ENCODE measurements at regions not wholly inside any gene's neighbourhood (a gene's known extent, or its start where the extent isn't known, plus 50 kb on each side); places are given as distances from the start of the nearest gene placed in this dataset.

GRCh38 chr14:101402936-101403660, 158.2 kb upstream of the DIO3 start:
- no peak overlapping the region for H3K27ac ChIP-seq (ENCODE audit: low read depth, low read length)
- no peaks in the 10 kb centered on the region for H3K79me2 ChIP-seq (ENCODE audit: insufficient read depth, low read length)
- H3K36me3 ChIP-seq (ENCODE audit: insufficient read depth, low read length), result no peaks in the 10 kb centered on the region
- H3K9me3 ChIP-seq (ENCODE audit: insufficient read depth, low read depth, low read length), result no peaks in the 10 kb centered on the region
- H2AFZ ChIP-seq (ENCODE audit: low read depth, low read length), result no peak overlapping the region
- Mint-ChIP-seq H3K4me1 (ENCODE audit: low read depth, unreplicated experiment) (peaks cover 9% of the 10 kb centered on the region), H3K9me3 (ENCODE audit: unreplicated experiment) (no peaks in the 10 kb centered on the region), H3K27ac (ENCODE audit: unreplicated experiment) (no peak overlapping the region), H3K27me3 (ENCODE audit: low read depth, unreplicated experiment) (peaks cover 25% of the 10 kb centered on the region), H3K4me3 (ENCODE audit: unreplicated experiment) (no peak overlapping the region), H3K36me3 (ENCODE audit: low read depth, unreplicated experiment) (no peaks in the 10 kb centered on the region)
- no peak overlapping the region for H3K4me2 ChIP-seq (ENCODE audit: low read length)
- no peak overlapping the region for H3K4me3 ChIP-seq (ENCODE audit: insufficient read depth, low read depth, low read length)
- TF ChIP-seq EZH2 (IDR thresholded peaks at IDR 0.05; ENCODE audit: insufficient read depth, low read length) (no peak), CTCF (IDR thresholded peaks at IDR 0.05; ENCODE audit: insufficient read depth, low read depth, low read length) (no peak)
- H4K20me1 ChIP-seq (ENCODE audit: insufficient read depth, low read length), result no peaks in the 10 kb centered on the region
- H3K4me1 ChIP-seq (ENCODE audit: insufficient read depth, low read length), result no peaks in the 10 kb centered on the region
- no peak for FAIRE-seq
- H3K9ac ChIP-seq (ENCODE audit: low read length), result no peak overlapping the region
- H3K27me3 ChIP-seq (ENCODE audit: insufficient read depth, low read length), result no peaks in the 10 kb centered on the region
- DNase-seq (ENCODE audit: low read depth), result no peak

GRCh38 chr14:101404426-101405170, 156.7 kb upstream of the DIO3 start:
- no peaks in the 10 kb centered on the region for H3K79me2 ChIP-seq (ENCODE audit: insufficient read depth, low read length)
- no peak overlapping the region for H3K27ac Mint-ChIP-seq (ENCODE audit: unreplicated experiment)
- FAIRE-seq, result no peak
- H3K4me1 Mint-ChIP-seq (ENCODE audit: low read depth, unreplicated experiment), result peaks cover 13% of the 10 kb centered on the region
- H3K4me3 ChIP-seq (ENCODE audit: insufficient read depth, low read depth, low read length), result no peak overlapping the region
- no peaks in the 10 kb centered on the region for H3K4me1 ChIP-seq (ENCODE audit: insufficient read depth, low read length)
- no peak overlapping the region for H3K27ac ChIP-seq (ENCODE audit: low read depth, low read length)
- H3K27me3 ChIP-seq (ENCODE audit: insufficient read depth, low read length), result no peaks in the 10 kb centered on the region
- peaks cover 4% of the 10 kb centered on the region for H3K9me3 Mint-ChIP-seq (ENCODE audit: unreplicated experiment)
- H3K4me3 Mint-ChIP-seq (ENCODE audit: unreplicated experiment), result no peak overlapping the region
- no peak overlapping the region for H2AFZ ChIP-seq (ENCODE audit: low read depth, low read length)
- no peaks in the 10 kb centered on the region for H4K20me1 ChIP-seq (ENCODE audit: insufficient read depth, low read length)
- H3K4me2 ChIP-seq (ENCODE audit: low read length), result no peak overlapping the region
- H3K27me3 Mint-ChIP-seq (ENCODE audit: low read depth, unreplicated experiment), result peaks cover 33% of the 10 kb centered on the region
- H3K36me3 ChIP-seq (ENCODE audit: insufficient read depth, low read length), result no peaks in the 10 kb centered on the region
- no peak for DNase-seq (ENCODE audit: low read depth)
- no peaks in the 10 kb centered on the region for H3K36me3 Mint-ChIP-seq (ENCODE audit: low read depth, unreplicated experiment)
- TF ChIP-seq EZH2 (IDR thresholded peaks at IDR 0.05; ENCODE audit: insufficient read depth, low read length) (no peak), CTCF (IDR thresholded peaks at IDR 0.05; ENCODE audit: insufficient read depth, low read depth, low read length) (no peak)
- no peak overlapping the region for H3K9ac ChIP-seq (ENCODE audit: low read length)
- no peaks in the 10 kb centered on the region for H3K9me3 ChIP-seq (ENCODE audit: insufficient read depth, low read depth, low read length)

All from astrocyte (in vitro differentiated cells and primary cell).